ENCODE measurements at regions not wholly inside any gene's neighbourhood (a gene's known extent, or its start where the extent isn't known, plus 50 kb on each side); places are given as distances from the start of the nearest gene placed in this dataset.

- TF ChIP-seq CTCF (IDR thresholded peaks at IDR 0.05): no peak
- Histone ChIP-seq H3K4me1 (ENCODE audit: control insufficient read depth in 1 of 2, insufficient read depth in 1 of 2, low read depth in 1 of 2, low read length in 1 of 2) (no peaks in the 10 kb centered on the region), H3K27ac (no peak overlapping the region), H3K4me3 (ENCODE audit: low read depth in 1 of 2, low read length in 1 of 2) (no peak overlapping the region), H3K27me3 (no peaks in the 10 kb centered on the region), H3K36me3 (no peaks in the 10 kb centered on the region), H3K9me3 (no peaks in the 10 kb centered on the region)
Measured at GRCh38 chr7:115113776-115114175, 191.9 kb downstream of the MDFIC start.

DNA sequence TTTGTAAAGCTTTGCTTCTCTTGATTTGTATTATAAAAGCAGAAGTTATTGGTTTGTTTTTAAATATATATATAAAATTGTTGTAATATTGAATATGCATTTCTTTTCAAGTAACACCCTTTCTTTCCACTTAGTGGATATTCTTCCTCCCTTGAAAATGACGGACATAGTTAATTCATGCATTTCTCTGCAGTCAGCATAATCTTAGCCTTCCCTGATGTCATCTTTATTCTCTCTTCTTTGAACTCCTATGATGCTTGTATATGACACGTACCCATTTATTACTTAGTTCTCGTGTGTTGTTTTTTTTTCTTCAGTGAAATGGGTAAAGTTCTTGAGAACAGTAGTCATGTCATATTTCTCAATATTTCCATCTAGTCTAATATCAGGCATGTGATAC lies 191.2 kb downstream of the MDFIC start:
- Histone ChIP-seq H3K4me3 (ENCODE audit: low read depth in 1 of 2, low read length in 1 of 2) (no peak overlapping the region), H3K9me3 (no peaks in the 10 kb centered on the region), H3K4me1 (ENCODE audit: control insufficient read depth in 1 of 2, insufficient read depth in 1 of 2, low read depth in 1 of 2, low read length in 1 of 2) (no peaks in the 10 kb centered on the region), H3K27me3 (no peaks in the 10 kb centered on the region), H3K36me3 (no peaks in the 10 kb centered on the region), H3K27ac (no peak overlapping the region)
- no peak for TF ChIP-seq CTCF (IDR thresholded peaks at IDR 0.05)

- Histone ChIP-seq H3K9me3 (no peaks in the 10 kb centered on the region), H3K27me3 (no peaks in the 10 kb centered on the region), H3K36me3 (no peaks in the 10 kb centered on the region), H3K4me3 (ENCODE audit: low read depth in 1 of 2, low read length in 1 of 2) (no peak overlapping the region), H3K4me1 (ENCODE audit: control insufficient read depth in 1 of 2, insufficient read depth in 1 of 2, low read depth in 1 of 2, low read length in 1 of 2) (no peaks in the 10 kb centered on the region), H3K27ac (no peak overlapping the region)
- no peak for TF ChIP-seq CTCF (IDR thresholded peaks at IDR 0.05)
Measured at GRCh38 chr7:115110523-115110922, 188.6 kb downstream of the MDFIC start.

DNA sequence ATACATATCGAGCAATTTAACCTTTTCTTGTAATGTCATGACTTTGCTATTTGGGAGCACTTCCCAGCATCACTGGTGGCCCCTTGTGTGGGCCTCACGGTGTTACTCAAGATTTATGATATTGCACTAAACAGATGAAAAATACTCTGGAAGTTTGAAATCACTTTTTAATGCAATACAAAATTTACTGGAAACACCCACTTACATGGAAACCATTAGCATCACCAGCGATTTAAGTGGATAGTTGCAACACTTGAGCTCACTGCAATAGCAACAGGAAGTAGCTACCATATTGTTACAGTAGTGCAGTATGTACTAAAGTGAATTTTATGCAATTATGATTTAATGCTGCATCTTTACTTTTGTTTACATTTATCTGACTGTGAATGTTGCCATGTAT lies 184.4 kb downstream of the MDFIC start:
- Histone ChIP-seq H3K4me1 (ENCODE audit: control insufficient read depth in 1 of 2, insufficient read depth in 1 of 2, low read depth in 1 of 2, low read length in 1 of 2) (no peaks in the 10 kb centered on the region), H3K27me3 (no peaks in the 10 kb centered on the region), H3K27ac (no peak overlapping the region), H3K36me3 (no peaks in the 10 kb centered on the region), H3K4me3 (ENCODE audit: low read depth in 1 of 2, low read length in 1 of 2) (no peak overlapping the region), H3K9me3 (no peaks in the 10 kb centered on the region)
- no peak for TF ChIP-seq CTCF (IDR thresholded peaks at IDR 0.05)

DNA sequence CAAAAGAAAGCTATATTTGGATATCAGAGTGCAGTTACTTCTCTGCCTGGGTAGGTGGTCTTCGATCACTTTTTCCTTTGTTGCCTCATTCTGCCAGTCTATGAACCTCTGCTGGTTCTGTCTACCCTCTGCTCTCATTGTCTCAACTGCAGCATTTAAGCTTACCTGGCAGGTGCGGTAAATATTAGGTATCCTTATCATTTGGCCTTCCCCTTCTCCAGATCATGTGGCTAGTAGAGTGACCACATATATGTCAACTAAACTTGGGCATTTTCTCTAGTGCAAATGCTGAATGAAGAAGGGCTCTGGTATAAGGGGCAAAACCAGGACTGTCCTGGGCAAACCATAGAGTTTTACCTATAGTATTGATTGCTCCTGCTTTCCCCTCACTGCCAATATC lies 180.8 kb downstream of the MDFIC start:
- Histone ChIP-seq H3K4me3 (ENCODE audit: low read depth in 1 of 2, low read length in 1 of 2) (no peak overlapping the region), H3K4me1 (ENCODE audit: control insufficient read depth in 1 of 2, insufficient read depth in 1 of 2, low read depth in 1 of 2, low read length in 1 of 2) (no peaks in the 10 kb centered on the region), H3K36me3 (no peaks in the 10 kb centered on the region), H3K9me3 (no peaks in the 10 kb centered on the region), H3K27me3 (no peaks in the 10 kb centered on the region), H3K27ac (no peak overlapping the region)
- TF ChIP-seq CTCF (IDR thresholded peaks at IDR 0.05): no peak

GRCh38 chr7:115101199-115101598 lies 179.3 kb downstream of the MDFIC start:
- TF ChIP-seq CTCF (IDR thresholded peaks at IDR 0.05): no peak
- Histone ChIP-seq H3K4me3 (ENCODE audit: low read depth in 1 of 2, low read length in 1 of 2) (no peak overlapping the region), H3K36me3 (no peaks in the 10 kb centered on the region), H3K4me1 (ENCODE audit: control insufficient read depth in 1 of 2, insufficient read depth in 1 of 2, low read depth in 1 of 2, low read length in 1 of 2) (no peaks in the 10 kb centered on the region), H3K9me3 (no peaks in the 10 kb centered on the region), H3K27ac (no peak overlapping the region), H3K27me3 (no peaks in the 10 kb centered on the region)
